ENCODE measurements at regions not wholly inside any gene's neighbourhood (a gene's known extent, or its start where the extent isn't known, plus 50 kb on each side); places are given as distances from the start of the nearest gene placed in this dataset.
"Not testable (repeated sequence)": the region's sequence is repeated elsewhere in the genome, so short reads cannot be mapped to it uniquely, and the experiment has no call there.

DNA sequence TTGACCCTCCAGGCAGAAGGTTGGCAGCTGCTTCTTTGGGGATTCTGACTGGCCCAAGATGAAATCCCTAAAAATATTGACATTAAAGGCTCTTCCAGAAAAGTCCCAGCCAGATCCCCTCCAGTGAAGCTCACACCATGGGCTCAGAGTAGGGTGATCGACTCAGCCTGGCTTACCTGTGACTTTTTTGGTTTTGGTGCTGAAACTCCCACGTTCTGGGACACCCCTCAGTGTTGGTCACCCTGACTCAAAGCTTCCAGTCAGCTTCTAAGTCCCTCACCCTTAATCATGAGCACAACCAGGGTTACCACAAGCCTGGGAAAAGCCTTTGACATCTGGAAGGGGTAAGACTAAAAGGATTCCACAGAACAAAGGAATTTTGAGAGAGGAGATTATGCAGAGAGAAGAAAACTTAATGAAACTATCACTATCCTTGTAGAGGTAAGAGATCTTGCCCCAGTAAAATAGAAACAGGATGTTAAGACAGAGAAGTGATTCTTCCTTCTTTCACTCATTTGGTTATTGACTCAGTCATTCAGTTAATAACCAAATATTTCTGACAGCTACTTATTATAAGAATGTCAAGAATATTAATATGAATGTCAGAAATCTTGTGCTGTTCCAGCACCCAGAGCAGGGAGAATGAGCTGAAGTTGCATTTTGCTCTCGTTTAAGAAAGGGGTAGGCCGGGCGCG is 66.8 kb upstream of the SEC11C start:
- Histone ChIP-seq H3K4me1 (ENCODE audit: insufficient read depth, low read length, poor library complexity, severe bottlenecking) (no peaks in the 10 kb centered on the region), H3K9me2 (ENCODE audit: insufficient read depth, low read length) (no peaks in the 10 kb centered on the region), H4K20me1 (ENCODE audit: insufficient read depth, low read length) (no peaks in the 10 kb centered on the region), H2AFZ (ENCODE audit: low read length) (no peak overlapping the region), H3K27ac (ENCODE audit: low read depth, low read length, poor library complexity, severe bottlenecking) (no peak overlapping the region), H3K36me3 (ENCODE audit: insufficient read depth, low read length) (no peaks in the 10 kb centered on the region), H3K79me2 (ENCODE audit: insufficient read depth, low read depth, low read length) (no peaks in the 10 kb centered on the region), H3K4me3 (ENCODE audit: low read depth, low read length, poor library complexity, severe bottlenecking) (no peak overlapping the region), H3K4me2 (ENCODE audit: low read length) (no peak overlapping the region), H3K9me3 (ENCODE audit: low read length) (no peaks in the 10 kb centered on the region)
- TF ChIP-seq, protein P1, sequence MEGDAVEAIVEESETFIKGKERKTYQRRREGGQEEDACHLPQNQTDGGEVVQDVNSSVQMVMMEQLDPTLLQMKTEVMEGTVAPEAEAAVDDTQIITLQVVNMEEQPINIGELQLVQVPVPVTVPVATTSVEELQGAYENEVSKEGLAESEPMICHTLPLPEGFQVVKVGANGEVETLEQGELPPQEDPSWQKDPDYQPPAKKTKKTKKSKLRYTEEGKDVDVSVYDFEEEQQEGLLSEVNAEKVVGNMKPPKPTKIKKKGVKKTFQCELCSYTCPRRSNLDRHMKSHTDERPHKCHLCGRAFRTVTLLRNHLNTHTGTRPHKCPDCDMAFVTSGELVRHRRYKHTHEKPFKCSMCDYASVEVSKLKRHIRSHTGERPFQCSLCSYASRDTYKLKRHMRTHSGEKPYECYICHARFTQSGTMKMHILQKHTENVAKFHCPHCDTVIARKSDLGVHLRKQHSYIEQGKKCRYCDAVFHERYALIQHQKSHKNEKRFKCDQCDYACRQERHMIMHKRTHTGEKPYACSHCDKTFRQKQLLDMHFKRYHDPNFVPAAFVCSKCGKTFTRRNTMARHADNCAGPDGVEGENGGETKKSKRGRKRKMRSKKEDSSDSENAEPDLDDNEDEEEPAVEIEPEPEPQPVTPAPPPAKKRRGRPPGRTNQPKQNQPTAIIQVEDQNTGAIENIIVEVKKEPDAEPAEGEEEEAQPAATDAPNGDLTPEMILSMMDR (conservative IDR thresholded peaks at IDR 0.05; ENCODE audit: low read length) = no peak
- no peak for TF ChIP-seq EZH2phosphoT487 (IDR thresholded peaks at IDR 0.05; ENCODE audit: borderline replicate concordance, low read depth, low read length)
- CTCF ChIA-PET (ENCODE audit: unreplicated experiment) = no interaction called here
- intact Hi-C loops (cut with micrococcal nuclease; ENCODE audit: unreplicated experiment) = loop anchor here (5.0 kb wide), 1 partner anchor 546 kb away; no protein-coding TSS in a partner anchor
- no peak for DNase-seq (ENCODE audit: low spot score)
- POLR2A ChIA-PET = no interaction called here
- no TSS peak for BruUV-seq (replicated peaks)

DNA sequence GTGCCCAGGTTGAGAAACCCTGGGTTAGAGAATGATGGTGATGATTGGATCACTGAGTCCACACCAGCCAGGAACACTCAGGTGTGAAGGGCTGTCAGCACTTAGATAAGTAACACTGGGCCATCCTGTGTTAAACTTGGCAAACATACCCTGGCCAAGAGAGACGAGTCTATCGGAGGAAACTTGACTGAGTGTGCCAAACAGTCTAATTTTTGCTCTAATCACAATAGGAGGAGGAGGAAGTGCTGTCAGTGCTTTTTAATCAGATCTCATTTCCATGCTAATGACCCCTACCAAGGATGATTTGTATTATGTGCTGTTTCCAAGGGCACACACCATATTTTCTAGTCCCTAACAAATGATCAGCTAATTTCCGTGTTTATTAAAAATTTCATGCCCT is 63.8 kb upstream of the SEC11C start:
- no peaks in the 10 kb centered on the region for H3K79me2 ChIP-seq (ENCODE audit: insufficient read depth, low read depth, low read length)

DNA sequence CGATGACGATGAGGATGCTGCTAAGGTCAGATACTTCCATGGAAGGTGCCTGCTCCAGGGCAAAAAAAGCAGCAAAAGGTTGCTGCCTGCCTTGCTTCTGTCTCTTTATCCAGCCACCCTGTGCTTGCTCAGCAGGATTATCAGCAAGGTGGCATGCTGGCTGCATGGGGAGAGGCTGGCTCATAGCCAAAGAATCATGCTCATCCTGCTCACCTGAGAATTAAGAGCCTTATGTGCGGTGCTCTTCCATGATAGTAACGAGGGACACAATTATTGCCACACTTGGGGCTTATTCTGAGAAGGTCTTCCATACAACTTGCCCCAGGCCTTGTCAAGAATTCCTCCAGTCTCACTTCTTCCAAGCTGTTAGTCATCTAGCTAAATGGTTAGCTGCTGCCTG is 60.4 kb upstream of the SEC11C start:
- Histone ChIP-seq H3K36me3 (ENCODE audit: insufficient read depth, low read length) (no peaks in the 10 kb centered on the region), H2AFZ (ENCODE audit: low read length) (no peak overlapping the region), H3K4me3 (ENCODE audit: low read depth, low read length, poor library complexity, severe bottlenecking) (no peak overlapping the region), H3K9me2 (ENCODE audit: insufficient read depth, low read length) (no peaks in the 10 kb centered on the region), H3K9me3 (ENCODE audit: low read length) (no peaks in the 10 kb centered on the region), H3K27ac (ENCODE audit: low read depth, low read length, poor library complexity, severe bottlenecking) (no peak overlapping the region), H3K4me1 (ENCODE audit: insufficient read depth, low read length, poor library complexity, severe bottlenecking) (peaks cover 4% of the 10 kb centered on the region), H4K20me1 (ENCODE audit: insufficient read depth, low read length) (no peaks in the 10 kb centered on the region), H3K4me2 (ENCODE audit: low read length) (no peak overlapping the region), H3K79me2 (ENCODE audit: insufficient read depth, low read depth, low read length) (no peaks in the 10 kb centered on the region)
- ChIA-PET CTCF (ENCODE audit: unreplicated experiment) (no interaction called here), POLR2A (no interaction called here)
- TF ChIP-seq, protein P1 (conservative IDR thresholded peaks at IDR 0.05; ENCODE audit: low read length) = no peak
- no peak for TF ChIP-seq EZH2phosphoT487 (IDR thresholded peaks at IDR 0.05; ENCODE audit: borderline replicate concordance, low read depth, low read length)
- intact Hi-C loops (cut with micrococcal nuclease; ENCODE audit: unreplicated experiment) = no loop called here
- BruUV-seq (replicated peaks) = no TSS peak
- no peak for DNase-seq (ENCODE audit: low spot score)

More for the DNA sequence above, 63.8 kb upstream of the SEC11C start:
- no peaks in the 10 kb centered on the region for H3K36me3 ChIP-seq (ENCODE audit: insufficient read depth, low read length)
- no peak overlapping the region for H3K4me3 ChIP-seq (ENCODE audit: low read depth, low read length, poor library complexity, severe bottlenecking)
- H4K20me1 ChIP-seq (ENCODE audit: insufficient read depth, low read length) = no peaks in the 10 kb centered on the region
- no peaks in the 10 kb centered on the region for H3K4me1 ChIP-seq (ENCODE audit: insufficient read depth, low read length, poor library complexity, severe bottlenecking)
- no peak for TF ChIP-seq EZH2phosphoT487 (IDR thresholded peaks at IDR 0.05; ENCODE audit: borderline replicate concordance, low read depth, low read length)
- TF ChIP-seq, protein P1 (conservative IDR thresholded peaks at IDR 0.05; ENCODE audit: low read length) = no peak
- BruUV-seq (replicated peaks) = no TSS peak
- CTCF ChIA-PET (ENCODE audit: unreplicated experiment) = no interaction called here
- H3K4me2 ChIP-seq (ENCODE audit: low read length) = no peak overlapping the region
- no peak for DNase-seq (ENCODE audit: low spot score)
- no peak overlapping the region for H3K27ac ChIP-seq (ENCODE audit: low read depth, low read length, poor library complexity, severe bottlenecking)
- H2AFZ ChIP-seq (ENCODE audit: low read length) = no peak overlapping the region
- no peaks in the 10 kb centered on the region for H3K9me3 ChIP-seq (ENCODE audit: low read length)
- POLR2A ChIA-PET = interaction anchor here (0.6 to 1.8 kb wide), 2 partner anchors 10 to 298 kb away, joined by 3 to 6 read pairs; no protein-coding TSS in a partner anchor
- H3K9me2 ChIP-seq (ENCODE audit: insufficient read depth, low read length) = no peaks in the 10 kb centered on the region
- intact Hi-C loops (cut with micrococcal nuclease; ENCODE audit: unreplicated experiment) = no loop called here

DNA sequence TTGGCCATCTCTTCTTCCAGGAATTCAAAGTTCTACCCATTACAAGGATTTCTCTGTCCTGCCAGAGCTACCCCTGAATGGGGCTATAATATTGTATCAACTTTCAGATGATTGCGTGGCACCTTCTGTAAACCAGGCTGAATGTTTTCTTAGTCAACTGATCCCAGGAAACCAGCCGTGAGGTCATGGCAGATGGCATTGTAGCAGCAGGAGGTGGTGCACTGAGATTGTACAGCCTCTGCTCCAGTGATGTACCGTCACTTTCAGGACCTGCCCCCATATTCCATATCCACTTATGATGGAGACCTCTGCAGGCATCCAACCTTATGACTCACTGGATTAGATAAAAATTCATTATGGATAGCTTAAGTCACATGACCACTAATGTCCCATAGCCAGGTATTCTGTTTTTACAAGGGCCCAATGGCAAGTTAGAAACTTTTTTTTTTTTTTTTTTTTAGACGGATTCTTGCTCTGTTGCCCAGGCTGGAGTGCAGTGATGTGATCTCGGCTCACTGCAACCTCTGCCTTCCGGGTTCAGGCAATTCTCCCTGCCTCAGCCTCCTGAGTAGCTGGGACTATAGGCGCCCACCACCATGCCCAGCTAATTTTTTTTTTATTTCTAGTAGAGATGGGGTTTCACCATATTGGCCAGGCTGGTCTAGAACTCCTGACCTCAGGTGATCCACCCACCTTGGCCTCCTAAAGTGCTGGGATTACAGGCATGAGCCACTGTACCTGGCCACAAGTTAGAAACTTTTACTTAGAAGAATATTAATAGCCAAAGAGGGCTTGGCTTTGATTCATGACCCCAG is 59.8 kb upstream of the SEC11C start:
- H3K36me3 ChIP-seq (ENCODE audit: insufficient read depth, low read length); BruUV-seq (replicated peaks); H3K4me2 ChIP-seq (ENCODE audit: low read length); DNase-seq (ENCODE audit: low spot score); H3K27ac ChIP-seq (ENCODE audit: low read depth, low read length, poor library complexity, severe bottlenecking); H3K9me2 ChIP-seq (ENCODE audit: insufficient read depth, low read length); H2AFZ ChIP-seq (ENCODE audit: low read length); H3K9me3 ChIP-seq (ENCODE audit: low read length); intact Hi-C loops (cut with micrococcal nuclease; ENCODE audit: unreplicated experiment); CTCF ChIA-PET (ENCODE audit: unreplicated experiment); H3K79me2 ChIP-seq (ENCODE audit: insufficient read depth, low read depth, low read length); POLR2A ChIA-PET; H3K4me3 ChIP-seq (ENCODE audit: low read depth, low read length, poor library complexity, severe bottlenecking); H4K20me1 ChIP-seq (ENCODE audit: insufficient read depth, low read length); H3K4me1 ChIP-seq (ENCODE audit: insufficient read depth, low read length, poor library complexity, severe bottlenecking): not testable (repeated sequence)
